ENCODE measurements at regions not wholly inside any gene's neighbourhood (a gene's known extent, or its start where the extent isn't known, plus 50 kb on each side); places are given as distances from the start of the nearest gene placed in this dataset.

DNA sequence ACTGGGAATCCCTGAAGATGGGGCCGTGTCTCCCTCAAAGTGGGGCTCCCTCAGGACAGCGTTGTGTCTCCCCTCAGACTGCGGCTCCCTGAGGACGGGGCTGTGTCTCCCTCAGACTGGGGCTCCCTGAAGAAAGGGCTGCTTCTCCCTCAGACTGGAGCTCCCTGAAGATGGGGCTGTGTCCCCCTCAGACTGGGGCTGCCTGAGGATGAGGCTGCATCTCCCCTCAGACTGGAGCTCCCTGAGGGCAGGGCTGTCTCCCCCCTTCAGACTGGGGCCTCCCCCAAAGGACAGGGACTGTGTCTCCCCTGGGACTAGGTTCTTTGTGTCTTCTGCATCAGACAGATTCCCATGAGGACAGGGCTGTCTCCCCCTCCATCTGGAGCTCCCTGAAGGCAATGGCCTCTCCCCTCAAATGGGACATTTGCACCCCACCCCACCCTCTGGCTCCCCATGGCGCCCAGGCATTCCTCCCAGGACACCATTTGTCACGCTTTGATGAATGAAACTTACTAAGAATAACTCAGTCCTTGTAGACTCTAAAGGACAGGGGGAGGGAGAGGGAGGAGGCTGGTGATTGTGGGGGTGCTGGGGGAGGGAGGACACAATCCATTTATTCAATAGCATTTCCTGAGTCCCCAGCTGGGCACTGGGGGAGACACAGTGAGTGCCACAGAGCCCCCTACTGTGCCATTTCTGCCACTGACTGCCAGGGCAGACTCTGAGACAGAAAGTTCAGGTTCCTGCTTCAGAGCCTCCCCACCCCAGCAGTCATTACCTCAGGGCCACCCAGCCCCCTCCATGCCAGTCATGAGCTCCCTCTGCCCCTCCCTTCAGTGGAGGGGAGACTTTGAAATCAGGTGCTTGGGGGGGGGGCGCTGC is 122.4 kb downstream of the MRPL14 start:
- TF ChIP-seq, protein P1, sequence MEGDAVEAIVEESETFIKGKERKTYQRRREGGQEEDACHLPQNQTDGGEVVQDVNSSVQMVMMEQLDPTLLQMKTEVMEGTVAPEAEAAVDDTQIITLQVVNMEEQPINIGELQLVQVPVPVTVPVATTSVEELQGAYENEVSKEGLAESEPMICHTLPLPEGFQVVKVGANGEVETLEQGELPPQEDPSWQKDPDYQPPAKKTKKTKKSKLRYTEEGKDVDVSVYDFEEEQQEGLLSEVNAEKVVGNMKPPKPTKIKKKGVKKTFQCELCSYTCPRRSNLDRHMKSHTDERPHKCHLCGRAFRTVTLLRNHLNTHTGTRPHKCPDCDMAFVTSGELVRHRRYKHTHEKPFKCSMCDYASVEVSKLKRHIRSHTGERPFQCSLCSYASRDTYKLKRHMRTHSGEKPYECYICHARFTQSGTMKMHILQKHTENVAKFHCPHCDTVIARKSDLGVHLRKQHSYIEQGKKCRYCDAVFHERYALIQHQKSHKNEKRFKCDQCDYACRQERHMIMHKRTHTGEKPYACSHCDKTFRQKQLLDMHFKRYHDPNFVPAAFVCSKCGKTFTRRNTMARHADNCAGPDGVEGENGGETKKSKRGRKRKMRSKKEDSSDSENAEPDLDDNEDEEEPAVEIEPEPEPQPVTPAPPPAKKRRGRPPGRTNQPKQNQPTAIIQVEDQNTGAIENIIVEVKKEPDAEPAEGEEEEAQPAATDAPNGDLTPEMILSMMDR (IDR thresholded peaks at IDR 0.05; ENCODE audit: poor library complexity), result peak; percentile 11
- no peak for TF ChIP-seq EZH2 (IDR thresholded peaks at IDR 0.05; ENCODE audit: borderline replicate concordance)
- no peak for TF ChIP-seq EZH2phosphoT487 (IDR thresholded peaks at IDR 0.05; ENCODE audit: low read depth, severe bottlenecking, unreplicated experiment)

All from hepatocyte (in vitro differentiated cells).